Fibroblast of lung (primary cell): ENCODE measurements at regions not wholly inside any gene's neighbourhood (a gene's known extent, or its start where the extent isn't known, plus 50 kb on each side); places are given as distances from the start of the nearest gene placed in this dataset.
"Not testable (repeated sequence)": the region's sequence is repeated elsewhere in the genome, so short reads cannot be mapped to it uniquely, and the experiment has no call there.

Experiments used
- DNase-seq, 2 donors: peaks; one replicate each; pipeline versions ENCODE4 v3.0.0 to v3.0.0-alpha.2; 2010; ENCODE audit warnings: low read depth in 2 of 2
- H2AFZ ChIP-seq: 2 replicates; pipeline ENCODE4 v1.5.1; 2012; ENCODE audit warnings: low read length, control low read depth, inconsistent platforms
- H3K27ac ChIP-seq: 2 replicates; pipeline ENCODE4 v1.5.1; 2011; ENCODE audit warnings: low read length, control low read depth; ENCODE audit not compliant: insufficient read depth
- H3K27me3 ChIP-seq: 2 replicates; pipeline ENCODE4 v1.5.1; 2011; ENCODE audit warnings: mild to moderate bottlenecking, low read length; ENCODE audit not compliant: control insufficient read depth, insufficient read depth
- H3K36me3 ChIP-seq: 2 replicates; pipeline ENCODE4 v1.5.1; 2011; ENCODE audit warnings: low read length; ENCODE audit not compliant: control insufficient read depth, insufficient read depth
- H3K4me1 ChIP-seq: 2 replicates; pipeline ENCODE4 v1.5.1; 2011; ENCODE audit warnings: low read length; ENCODE audit not compliant: control insufficient read depth, insufficient read depth; ENCODE audit errors: extremely low read depth
- H3K4me2 ChIP-seq: 2 replicates; pipeline ENCODE4 v1.5.1; 2011; ENCODE audit warnings: low read length, control low read depth; ENCODE audit not compliant: insufficient read depth; ENCODE audit errors: extremely low read depth
- H3K4me3 ChIP-seq, 4 experiments: fragments of 200-600 bp in 1 of 4; sonication (generic) in 1 of 4; replicated peaks in 1 of 4; 2 replicates each; pipeline ENCODE4 v1.5.1; 2011 to 2016; ENCODE audit warnings: low read length in 4 of 4, low read depth in 3 of 4, mild to moderate bottlenecking in 3 of 4, control low read depth in 2 of 4, inconsistent platforms in 1 of 4, mixed read lengths in 1 of 4; ENCODE audit not compliant: insufficient read depth in 1 of 4; ENCODE audit errors: control extremely low read depth in 1 of 4
- H3K79me2 ChIP-seq: 2 replicates; pipeline ENCODE4 v1.5.1; 2012; ENCODE audit warnings: mild to moderate bottlenecking, low read length, inconsistent platforms; ENCODE audit not compliant: control insufficient read depth, insufficient read depth
- H3K9ac ChIP-seq: 2 replicates; pipeline ENCODE4 v1.5.1; 2011; ENCODE audit warnings: mild to moderate bottlenecking, low read length, control low read depth; ENCODE audit not compliant: insufficient read depth
- H3K9me3 ChIP-seq: 2 replicates; pipeline ENCODE4 v1.5.1; 2012; ENCODE audit warnings: low read depth, low read length; ENCODE audit not compliant: control insufficient read depth, insufficient read depth
- H4K20me1 ChIP-seq: 2 replicates; pipeline ENCODE4 v1.5.1; 2011; ENCODE audit warnings: low read length; ENCODE audit not compliant: control insufficient read depth, insufficient read depth; ENCODE audit errors: extremely low read depth
- EZH2 ChIP-seq: IDR thresholded peaks from 2 replicates; pipeline ENCODE4 v1.5.1; 2012; ENCODE audit warnings: low read length, control low read depth, mild to moderate bottlenecking; ENCODE audit errors: missing control alignments
- TF ChIP-seq, protein P1 (sequence below), 2 donors: IDR thresholded peaks in 1 of 2; conservative IDR thresholded peaks in 1 of 2; 1 replicate in 1 of 2; 2 replicates in 1 of 2; pipeline ENCODE4 v1.5.1; 2011 to 2012; ENCODE audit warnings: low read length in 2 of 2, control low read depth in 1 of 2, inconsistent platforms in 1 of 2, low read depth in 1 of 2, mild to moderate bottlenecking in 1 of 2

DNA sequence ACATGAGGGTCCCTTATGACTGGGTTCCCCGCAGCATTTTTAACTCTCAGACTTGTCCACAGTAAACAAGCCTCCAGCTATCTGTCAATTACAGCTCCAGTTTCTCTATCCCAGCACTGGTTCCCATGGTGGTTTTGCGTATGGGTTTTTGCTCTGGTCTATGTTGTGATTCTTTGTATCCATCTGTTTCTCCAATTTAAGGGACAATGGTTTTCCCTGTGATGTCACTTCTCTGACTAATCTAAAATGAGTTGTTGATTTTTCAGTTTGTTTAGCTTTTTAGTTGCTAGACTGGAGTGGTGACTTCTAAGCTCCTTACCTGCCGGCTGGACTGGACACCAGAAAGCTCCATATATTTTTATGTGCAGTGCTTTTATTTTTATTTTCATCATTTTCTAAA, 303.7 kb downstream of the INHBA start:
- no peak overlapping the region for H2AFZ ChIP-seq
- no peak overlapping the region for H3K9ac ChIP-seq
- no peak for TF ChIP-seq EZH2
- TF ChIP-seq, protein P1, sequence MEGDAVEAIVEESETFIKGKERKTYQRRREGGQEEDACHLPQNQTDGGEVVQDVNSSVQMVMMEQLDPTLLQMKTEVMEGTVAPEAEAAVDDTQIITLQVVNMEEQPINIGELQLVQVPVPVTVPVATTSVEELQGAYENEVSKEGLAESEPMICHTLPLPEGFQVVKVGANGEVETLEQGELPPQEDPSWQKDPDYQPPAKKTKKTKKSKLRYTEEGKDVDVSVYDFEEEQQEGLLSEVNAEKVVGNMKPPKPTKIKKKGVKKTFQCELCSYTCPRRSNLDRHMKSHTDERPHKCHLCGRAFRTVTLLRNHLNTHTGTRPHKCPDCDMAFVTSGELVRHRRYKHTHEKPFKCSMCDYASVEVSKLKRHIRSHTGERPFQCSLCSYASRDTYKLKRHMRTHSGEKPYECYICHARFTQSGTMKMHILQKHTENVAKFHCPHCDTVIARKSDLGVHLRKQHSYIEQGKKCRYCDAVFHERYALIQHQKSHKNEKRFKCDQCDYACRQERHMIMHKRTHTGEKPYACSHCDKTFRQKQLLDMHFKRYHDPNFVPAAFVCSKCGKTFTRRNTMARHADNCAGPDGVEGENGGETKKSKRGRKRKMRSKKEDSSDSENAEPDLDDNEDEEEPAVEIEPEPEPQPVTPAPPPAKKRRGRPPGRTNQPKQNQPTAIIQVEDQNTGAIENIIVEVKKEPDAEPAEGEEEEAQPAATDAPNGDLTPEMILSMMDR (conservative IDR thresholded peaks at IDR 0.05 in 1 of 2, IDR thresholded peaks at IDR 0.05 in 1 of 2; ENCODE audit: low read depth in 1 of 2, low read length in 2 of 2) = no peak
- no peak overlapping the region for H3K4me2 ChIP-seq
- H3K79me2 ChIP-seq = no peaks in the 10 kb centered on the region
- H3K4me1 ChIP-seq = no peaks in the 10 kb centered on the region
- DNase-seq = no peak
- H3K27me3 ChIP-seq = no peaks in the 10 kb centered on the region
- H3K27ac ChIP-seq = no peak overlapping the region
- no peaks in the 10 kb centered on the region for H3K36me3 ChIP-seq
- no peaks in the 10 kb centered on the region for H4K20me1 ChIP-seq
- no peak overlapping the region for H3K4me3 ChIP-seq
- no peaks in the 10 kb centered on the region for H3K9me3 ChIP-seq

DNA sequence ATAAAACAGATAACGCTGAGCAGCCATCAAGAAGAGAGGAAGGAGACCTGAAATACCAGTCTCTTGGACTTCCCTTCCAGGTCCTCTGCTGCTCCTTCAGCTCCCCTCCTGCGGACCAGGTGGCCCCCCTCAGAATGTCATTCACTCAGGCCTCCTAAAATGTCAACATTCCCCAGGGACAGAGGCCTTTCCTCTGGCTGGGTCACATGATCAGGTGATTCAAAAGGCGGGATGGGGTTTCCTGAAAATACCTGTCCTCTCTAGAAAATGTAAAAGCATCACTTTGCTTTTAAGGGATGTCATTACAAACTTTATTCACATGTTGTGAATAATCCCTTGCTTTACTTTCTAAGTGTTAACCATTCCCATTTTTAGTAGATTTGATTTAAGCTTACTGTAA, 311.1 kb downstream of the INHBA start:
- Histone ChIP-seq H3K27me3 (no peaks in the 10 kb centered on the region), H4K20me1 (no peaks in the 10 kb centered on the region), H3K79me2 (no peaks in the 10 kb centered on the region), H3K4me3 (no peak overlapping the region), H3K4me2 (no peak overlapping the region), H3K9me3 (no peaks in the 10 kb centered on the region), H2AFZ (no peak overlapping the region), H3K9ac (no peak overlapping the region), H3K36me3 (no peaks in the 10 kb centered on the region), H3K27ac (no peak overlapping the region), H3K4me1 (no peaks in the 10 kb centered on the region)
- TF ChIP-seq, protein P1 (conservative IDR thresholded peaks at IDR 0.05 in 1 of 2, IDR thresholded peaks at IDR 0.05 in 1 of 2; ENCODE audit: low read depth in 1 of 2, low read length in 2 of 2) = no peak
- no peak for TF ChIP-seq EZH2
- no peak for DNase-seq

GRCh38 chr7:41388933-41389332, 314.0 kb downstream of the INHBA start:
- not testable (repeated sequence) for H4K20me1 ChIP-seq, H3K4me1 ChIP-seq, H3K36me3 ChIP-seq, H2AFZ ChIP-seq, H3K79me2 ChIP-seq, DNase-seq, H3K4me3 ChIP-seq, H3K27ac ChIP-seq, H3K27me3 ChIP-seq, H3K9ac ChIP-seq, H3K4me2 ChIP-seq, H3K9me3 ChIP-seq
